NT2/D1 (cell line): ENCODE measurements at regions not wholly inside any gene's neighbourhood (a gene's known extent, or its start where the extent isn't known, plus 50 kb on each side); places are given as distances from the start of the nearest gene placed in this dataset.

ENCODE experiments used
- DNase-seq: peaks from one replicate; pipeline ENCODE4 v3.0.0-alpha.2; 2011; ENCODE audit warnings: low read depth, low spot score
- H3K27me3 ChIP-seq: 2 replicates; pipeline ENCODE4 v1.6.0; 2011; ENCODE audit warnings: mild to moderate bottlenecking; ENCODE audit not compliant: insufficient read length, insufficient read depth
- H3K36me3 ChIP-seq: 2 replicates; pipeline ENCODE4 v1.6.1; 2011; ENCODE audit warnings: mild to moderate bottlenecking, low read length, mixed read lengths; ENCODE audit not compliant: insufficient read depth, insufficient read length
- H3K4me1 ChIP-seq: 2 replicates; pipeline ENCODE4 v1.5.1; 2011; ENCODE audit not compliant: insufficient read depth, insufficient read length
- H3K4me3 ChIP-seq: 2 replicates; pipeline ENCODE4 v1.5.1; 2011; ENCODE audit warnings: low read depth; ENCODE audit not compliant: insufficient read length
- H3K9ac ChIP-seq: 2 replicates; pipeline ENCODE4 v1.6.0; 2011; ENCODE audit warnings: low read depth; ENCODE audit not compliant: insufficient read length
- H3K9me3 ChIP-seq: 2 replicates; pipeline ENCODE4 v1.5.1; 2011; ENCODE audit warnings: mild to moderate bottlenecking, low read length; ENCODE audit not compliant: insufficient read depth
- SUZ12 ChIP-seq: IDR thresholded peaks from 2 replicates; pipeline ENCODE4 v1.6.1; 2011; ENCODE audit not compliant: insufficient read length, insufficient read depth; ENCODE audit errors: extremely low read depth
- YY1 ChIP-seq: IDR thresholded peaks from 2 replicates; pipeline ENCODE4 v1.6.1; 2011; ENCODE audit not compliant: insufficient read length, insufficient read depth
- ZNF274 ChIP-seq: IDR thresholded peaks from 2 replicates; pipeline ENCODE4 v1.6.1; 2011; ENCODE audit warnings: mild to moderate bottlenecking, low read depth, low read length

DNA sequence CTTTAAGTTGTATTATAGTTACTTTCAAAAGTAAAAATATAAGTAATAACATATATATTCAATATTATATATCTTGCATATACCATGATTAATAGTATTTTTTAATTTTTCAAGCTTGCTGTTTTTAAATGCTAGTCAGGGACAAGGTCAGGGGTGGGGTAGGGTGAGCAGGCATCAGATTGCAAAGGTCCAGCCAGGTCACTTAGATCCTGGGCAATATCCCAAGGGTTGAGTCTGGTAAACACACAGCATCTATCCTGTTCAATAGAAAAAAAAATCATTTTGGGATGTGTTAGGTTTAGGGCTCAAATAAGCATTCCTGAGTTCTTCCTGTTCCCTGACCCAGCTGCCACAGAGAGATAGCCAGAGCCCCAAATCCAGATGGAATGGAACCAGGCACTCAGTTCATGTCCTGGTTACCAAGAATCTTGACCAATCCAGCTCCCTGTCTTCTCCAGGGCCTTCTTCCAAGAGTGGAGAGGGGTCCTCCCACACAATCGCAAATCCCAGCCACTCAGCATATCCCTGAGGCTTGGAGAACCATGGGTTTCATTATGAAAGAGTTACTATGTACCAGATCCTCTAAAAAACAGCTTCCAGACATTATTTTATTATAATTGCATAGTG lies 134.9 kb upstream of the TOP1 start:
- Histone ChIP-seq H3K27me3 (no peaks in the 10 kb centered on the region), H3K4me3 (no peak overlapping the region), H3K9ac (no peak overlapping the region), H3K4me1 (no peaks in the 10 kb centered on the region), H3K36me3 (no peaks in the 10 kb centered on the region), H3K9me3 (no peaks in the 10 kb centered on the region)
- no peak for TF ChIP-seq YY1
- TF ChIP-seq SUZ12 = no peak
- no peak for TF ChIP-seq ZNF274
- no peak for DNase-seq

DNA sequence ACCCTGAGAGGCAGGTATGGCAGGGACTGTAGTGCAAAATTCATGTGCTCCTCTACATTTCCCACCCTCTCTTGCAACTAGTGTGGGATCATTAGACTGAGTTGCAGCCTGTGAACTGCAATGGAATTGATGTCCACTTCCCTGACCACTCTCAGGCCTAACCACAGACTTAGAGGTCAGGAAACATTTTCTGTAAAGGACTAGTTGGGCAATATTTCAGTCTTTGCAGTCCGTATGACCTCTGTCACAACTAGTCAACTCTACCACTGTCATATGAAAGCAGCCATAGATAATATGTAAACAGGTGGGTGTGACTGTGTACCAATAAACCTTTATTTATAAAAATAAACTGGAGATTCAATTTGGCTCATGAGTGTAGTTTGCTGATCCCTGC lies 134.4 kb upstream of the TOP1 start:
- Histone ChIP-seq H3K9me3 (no peaks in the 10 kb centered on the region), H3K4me1 (no peaks in the 10 kb centered on the region), H3K4me3 (no peak overlapping the region), H3K36me3 (no peaks in the 10 kb centered on the region), H3K27me3 (no peaks in the 10 kb centered on the region), H3K9ac (no peak overlapping the region)
- no peak for TF ChIP-seq ZNF274
- no peak for TF ChIP-seq YY1
- TF ChIP-seq SUZ12 = no peak
- no peak for DNase-seq

- TF ChIP-seq SUZ12 (no peak), YY1 (no peak), ZNF274 (no peak)
- H3K27me3 ChIP-seq = no peaks in the 10 kb centered on the region
- no peaks in the 10 kb centered on the region for H3K4me1 ChIP-seq
- H3K4me3 ChIP-seq = no peak overlapping the region
- H3K9ac ChIP-seq = no peak overlapping the region
- no peaks in the 10 kb centered on the region for H3K36me3 ChIP-seq
- no peak for DNase-seq
- H3K9me3 ChIP-seq = no peaks in the 10 kb centered on the region
Measured at GRCh38 chr20:40895182-40895581, 133.4 kb upstream of the TOP1 start.

GRCh38 chr20:40896814-40897700 lies 131.6 kb upstream of the TOP1 start:
- Histone ChIP-seq H3K36me3 (no peaks in the 10 kb centered on the region), H3K4me1 (no peaks in the 10 kb centered on the region), H3K9me3 (no peaks in the 10 kb centered on the region), H3K4me3 (no peak overlapping the region), H3K27me3 (no peaks in the 10 kb centered on the region), H3K9ac (no peak overlapping the region)
- no peak for DNase-seq
- no peak for TF ChIP-seq ZNF274

GRCh38 chr20:40899344-40899743 lies 129.3 kb upstream of the TOP1 start:
- Histone ChIP-seq H3K36me3 (no peaks in the 10 kb centered on the region), H3K27me3 (no peaks in the 10 kb centered on the region), H3K9me3 (no peaks in the 10 kb centered on the region), H3K4me1 (no peaks in the 10 kb centered on the region), H3K4me3 (no peak overlapping the region), H3K9ac (no peak overlapping the region)
- TF ChIP-seq YY1 (no peak), SUZ12 (no peak), ZNF274 (no peak)
- DNase-seq = no peak

- Histone ChIP-seq H3K4me1 (no peaks in the 10 kb centered on the region), H3K27me3 (no peaks in the 10 kb centered on the region), H3K4me3 (no peak overlapping the region), H3K36me3 (no peaks in the 10 kb centered on the region), H3K9ac (no peak overlapping the region), H3K9me3 (peaks cover 4% of the 10 kb centered on the region; the same call in 1 of the 2 replicates)
- TF ChIP-seq ZNF274 = no peak
- no peak for DNase-seq
Measured at GRCh38 chr20:40900666-40901215, 127.9 kb upstream of the TOP1 start.

GRCh38 chr20:40902661-40903060 lies 126.0 kb upstream of the TOP1 start:
- Histone ChIP-seq H3K27me3 (no peaks in the 10 kb centered on the region), H3K9ac (no peak overlapping the region), H3K9me3 (peaks cover 7% of the 10 kb centered on the region; the same call in 1 of the 2 replicates), H3K36me3 (no peaks in the 10 kb centered on the region), H3K4me1 (no peaks in the 10 kb centered on the region), H3K4me3 (no peak overlapping the region)
- TF ChIP-seq ZNF274 (no peak), YY1 (no peak), SUZ12 (no peak)
- DNase-seq = no peak
